Effector memory CD8-positive, alpha-beta T cell (primary cell): ENCODE measurements at regions not wholly inside any gene's neighbourhood (a gene's known extent, or its start where the extent isn't known, plus 50 kb on each side); places are given as distances from the start of the nearest gene placed in this dataset.

Source experiments
- ATAC-seq: fragments of 150-1000 bp; cut with Tn5 transposase; replicated peaks from 2 replicates; pipeline ENCODE4 v1.10.0; 2021; ENCODE audit warnings: mild to moderate bottlenecking, moderate library complexity
- DNase-seq, 3 experiments: peaks; one replicate each; pipeline ENCODE4 v3.0.0; 2021
- H3K27ac Mint-ChIP-seq, 2 donors: one replicate each; pipeline ENCODE4 v1.8.0; 2022; ENCODE audit warnings: mild to moderate bottlenecking in 2 of 2, mixed read lengths in 2 of 2, moderate library complexity in 2 of 2
- H3K27me3 Mint-ChIP-seq, 2 donors: one replicate each; pipeline ENCODE4 v1.8.0; 2022; ENCODE audit warnings: mixed read lengths in 2 of 2
- H3K36me3 Mint-ChIP-seq: one replicate; pipeline ENCODE4 v1.8.0; 2022; ENCODE audit warnings: mild to moderate bottlenecking, moderate library complexity, mixed read lengths; ENCODE audit not compliant: insufficient read depth
- H3K4me1 Mint-ChIP-seq, 2 donors: one replicate each; pipeline ENCODE4 v1.8.0; 2022; ENCODE audit warnings: low read depth in 2 of 2, mixed read lengths in 2 of 2
- H3K4me3 Mint-ChIP-seq, 2 donors: one replicate each; pipeline ENCODE4 v1.8.0; 2022; ENCODE audit warnings: mild to moderate bottlenecking in 2 of 2, mixed read lengths in 2 of 2, moderate library complexity in 2 of 2
- H3K9me3 Mint-ChIP-seq, 2 donors: one replicate each; pipeline ENCODE4 v1.8.0; 2022; ENCODE audit warnings: mixed read lengths in 2 of 2

DNA sequence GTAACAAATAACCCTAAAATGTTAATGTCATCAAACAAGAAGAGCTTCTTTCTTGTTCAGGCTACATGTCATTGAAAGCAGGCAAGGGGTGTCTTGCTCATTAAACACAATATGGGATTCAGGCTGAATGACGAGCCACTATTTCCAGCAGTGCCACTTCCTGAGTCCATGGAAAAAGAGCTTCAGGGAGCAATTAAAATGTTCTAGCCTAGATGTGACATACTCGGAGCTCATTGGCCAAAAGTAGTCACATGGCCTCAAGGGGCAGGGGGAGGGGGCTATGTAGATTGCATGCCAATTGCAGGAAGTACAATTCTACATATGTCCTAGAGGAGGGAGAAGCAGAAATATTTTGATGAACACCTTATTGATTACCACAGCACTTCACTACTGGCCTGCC, 685.3 kb upstream of the ADGRL2 start:
- H3K27me3 Mint-ChIP-seq: no peaks in the 10 kb centered on the region
- no peaks in the 10 kb centered on the region for H3K4me1 Mint-ChIP-seq
- no peak overlapping the region for H3K4me3 Mint-ChIP-seq
- no peak overlapping the region for H3K27ac Mint-ChIP-seq
- DNase-seq: no peak
- no peak for ATAC-seq
- H3K36me3 Mint-ChIP-seq: no peaks in the 10 kb centered on the region
- peaks cover 7 to 8% of the 10 kb centered on the region in 2 donors for H3K9me3 Mint-ChIP-seq

- Mint-ChIP-seq H3K27me3 (no peaks in the 10 kb centered on the region), H3K27ac (no peak overlapping the region), H3K4me3 (no peak overlapping the region), H3K36me3 (no peaks in the 10 kb centered on the region), H3K9me3 (peaks cover 7 to 14% of the 10 kb centered on the region in 2 donors), H3K4me1 (no peaks in the 10 kb centered on the region)
- ATAC-seq (no peak), DNase-seq (no peak)
These were observed 686.5 kb upstream of the ADGRL2 start for GRCh38 chr1:81114191-81114590.

DNA sequence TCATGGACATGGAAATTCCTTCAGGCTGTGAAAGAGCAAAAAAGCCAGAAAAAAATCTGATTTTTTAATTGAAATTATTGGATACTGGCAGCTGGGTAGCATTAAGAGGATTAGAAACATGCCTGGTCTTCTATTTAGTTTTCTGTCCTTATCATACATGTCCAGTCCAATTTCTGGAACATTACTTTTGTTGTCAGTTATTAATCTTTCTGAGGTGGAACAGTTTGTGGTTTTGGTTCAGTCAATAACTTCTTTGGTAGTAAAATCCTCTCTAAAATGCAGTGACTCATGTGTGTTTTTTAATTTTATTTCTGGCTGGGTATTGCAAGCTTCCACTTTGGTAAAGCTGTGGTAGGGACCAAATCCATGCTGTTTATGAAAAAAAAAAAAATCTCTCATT, 687.0 kb upstream of the ADGRL2 start:
- DNase-seq: no peak
- ATAC-seq: no peak
- Mint-ChIP-seq H3K4me3 (no peak overlapping the region), H3K36me3 (no peaks in the 10 kb centered on the region), H3K27me3 (no peaks in the 10 kb centered on the region), H3K27ac (no peak overlapping the region), H3K9me3 (peaks cover 7 to 14% of the 10 kb centered on the region in 2 donors), H3K4me1 (no peaks in the 10 kb centered on the region)

DNA sequence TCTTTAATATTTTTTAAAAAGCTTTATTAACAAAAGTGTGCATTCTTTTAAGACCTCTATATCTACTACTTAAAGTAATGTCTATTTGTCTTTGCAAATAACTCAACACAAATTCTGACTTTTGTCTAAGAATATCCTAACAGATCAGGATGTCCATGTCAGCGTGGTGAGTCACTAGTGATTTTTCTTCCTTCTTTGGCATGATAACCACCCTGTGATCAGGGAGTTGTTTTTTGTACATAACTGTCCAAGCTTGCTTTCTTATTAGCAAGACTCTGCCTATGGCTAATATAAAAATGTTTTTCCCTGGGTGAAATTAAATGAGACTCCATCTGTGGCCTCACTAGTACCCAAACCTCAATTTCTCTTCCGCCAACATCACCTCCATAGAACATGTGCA, 688.9 kb upstream of the ADGRL2 start:
- Mint-ChIP-seq H3K27ac (no peak overlapping the region), H3K27me3 (no peaks in the 10 kb centered on the region), H3K36me3 (no peaks in the 10 kb centered on the region), H3K4me3 (no peak overlapping the region), H3K4me1 (no peaks in the 10 kb centered on the region), H3K9me3 (peaks cover 7 to 14% of the 10 kb centered on the region in 2 donors)
- DNase-seq (no peak), ATAC-seq (no peak)

DNA sequence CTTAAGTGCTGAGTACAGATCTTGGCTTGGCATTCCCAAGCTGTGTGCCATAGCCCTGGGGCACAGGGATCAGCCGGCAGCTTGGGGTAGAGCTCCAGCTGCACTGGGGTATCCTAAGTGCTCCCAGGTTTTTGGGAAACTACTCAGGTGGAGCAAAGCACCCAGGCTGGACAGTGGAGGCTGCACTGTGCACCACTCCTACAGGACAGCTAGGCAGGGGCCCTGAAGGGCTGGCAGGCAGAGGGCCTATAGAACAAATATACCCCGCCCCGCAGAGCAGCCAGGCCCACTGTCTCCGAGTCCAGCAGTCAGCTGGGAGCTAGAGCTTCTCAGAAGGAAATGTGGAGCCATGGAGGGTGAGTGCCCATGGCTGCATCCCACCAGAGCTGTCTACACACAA, 691.7 kb upstream of the ADGRL2 start:
- ATAC-seq: no peak
- H3K27ac Mint-ChIP-seq: no peak overlapping the region
- H3K27me3 Mint-ChIP-seq: no peaks in the 10 kb centered on the region
- H3K36me3 Mint-ChIP-seq: no peaks in the 10 kb centered on the region
- peaks cover 4 to 20% of the 10 kb centered on the region in 2 donors for H3K9me3 Mint-ChIP-seq
- H3K4me3 Mint-ChIP-seq: no peak overlapping the region
- no peak for DNase-seq
- H3K4me1 Mint-ChIP-seq: no peaks in the 10 kb centered on the region

- H3K4me3 Mint-ChIP-seq: no peak overlapping the region
- ATAC-seq (no peak), DNase-seq (no peak)
- H3K9me3 Mint-ChIP-seq: peaks cover 5 to 12% of the 10 kb centered on the region in 2 donors
- no peaks in the 10 kb centered on the region for H3K27me3 Mint-ChIP-seq
- no peaks in the 10 kb centered on the region for H3K36me3 Mint-ChIP-seq
- no peaks in the 10 kb centered on the region for H3K4me1 Mint-ChIP-seq
- no peak overlapping the region for H3K27ac Mint-ChIP-seq
These were observed 702.9 kb upstream of the ADGRL2 start for GRCh38 chr1:81097860-81098259.

DNA sequence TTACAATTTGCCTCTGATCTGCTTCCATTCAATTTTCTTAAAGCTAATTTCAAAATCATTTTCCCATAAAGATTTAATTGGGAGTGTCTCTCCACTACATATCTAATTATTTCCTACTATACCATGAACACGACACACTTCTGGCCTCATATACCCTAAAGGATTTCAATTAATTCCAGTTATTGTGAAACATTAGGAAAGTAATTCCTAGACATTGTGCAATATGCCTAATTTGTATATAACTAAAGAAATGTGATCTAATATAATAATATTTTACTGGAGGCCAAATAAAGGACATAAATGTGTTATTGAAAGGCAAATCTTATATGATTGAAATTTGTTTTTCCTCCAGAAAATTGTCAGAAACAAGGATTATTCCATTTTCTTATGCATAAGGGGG, 727.2 kb upstream of the ADGRL2 start:
- Mint-ChIP-seq H3K4me1 (no peaks in the 10 kb centered on the region), H3K4me3 (no peak overlapping the region), H3K9me3 (peaks cover 7 to 22% of the 10 kb centered on the region in 2 donors), H3K27me3 (no peaks in the 10 kb centered on the region), H3K36me3 (no peaks in the 10 kb centered on the region), H3K27ac (no peak overlapping the region)
- DNase-seq: no peak
- ATAC-seq: no peak

- ATAC-seq: no peak
- Mint-ChIP-seq H3K9me3 (peaks cover 9 to 27% of the 10 kb centered on the region in 2 donors), H3K27me3 (no peaks in the 10 kb centered on the region), H3K4me1 (no peaks in the 10 kb centered on the region), H3K27ac (no peak overlapping the region), H3K36me3 (no peaks in the 10 kb centered on the region), H3K4me3 (no peak overlapping the region)
- no peak for DNase-seq
These were observed 728.6 kb upstream of the ADGRL2 start for GRCh38 chr1:81071969-81072753.

DNA sequence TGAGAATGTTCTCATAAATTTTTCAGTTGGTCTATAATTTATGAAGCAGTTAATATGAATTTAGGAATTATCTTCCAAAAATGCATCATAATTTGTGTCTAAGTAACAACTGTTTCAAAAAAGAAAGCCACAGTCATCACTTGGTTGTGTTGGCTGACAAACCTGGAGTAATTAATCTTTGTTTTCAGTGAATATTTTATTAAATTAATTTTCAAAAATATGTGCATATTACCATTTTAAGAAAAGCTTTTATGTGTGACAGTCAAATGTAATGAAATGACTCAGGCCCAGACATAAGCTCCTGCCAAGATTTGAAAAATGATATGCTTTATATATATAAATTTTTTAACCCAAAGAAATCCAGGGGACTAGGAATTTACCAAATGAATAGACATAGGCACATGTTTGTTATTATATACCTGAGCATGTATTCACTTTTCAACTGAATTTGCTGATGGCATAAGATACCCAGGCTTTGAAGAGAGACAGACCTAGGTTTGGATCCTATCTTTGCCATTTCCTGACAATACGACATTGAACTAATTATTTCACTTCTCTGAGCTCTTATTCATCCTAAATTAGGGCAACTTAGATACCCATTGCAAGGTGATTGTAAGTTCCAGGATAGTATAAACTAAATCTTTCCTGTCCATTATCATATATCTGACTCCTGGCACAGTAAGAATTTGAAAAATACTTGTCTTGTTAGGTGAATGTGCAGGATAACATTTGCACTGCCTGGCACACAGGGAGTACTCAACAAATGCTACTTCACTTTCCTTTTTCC, 729.5 kb upstream of the ADGRL2 start:
- ATAC-seq (no peak), DNase-seq (no peak)
- peaks cover 9 to 28% of the 10 kb centered on the region in 2 donors for H3K9me3 Mint-ChIP-seq
- H3K27ac Mint-ChIP-seq: no peak overlapping the region
- H3K36me3 Mint-ChIP-seq: no peaks in the 10 kb centered on the region
- no peak overlapping the region for H3K4me3 Mint-ChIP-seq
- H3K27me3 Mint-ChIP-seq: no peaks in the 10 kb centered on the region
- no peaks in the 10 kb centered on the region for H3K4me1 Mint-ChIP-seq

- Mint-ChIP-seq H3K4me3 (no peak overlapping the region), H3K36me3 (no peaks in the 10 kb centered on the region), H3K27me3 (no peaks in the 10 kb centered on the region), H3K27ac (no peak overlapping the region), H3K9me3 (peaks cover 12 to 19% of the 10 kb centered on the region in 2 donors), H3K4me1 (no peaks in the 10 kb centered on the region)
- ATAC-seq (no peak), DNase-seq (no peak)
These were observed 730.9 kb upstream of the ADGRL2 start for GRCh38 chr1:81069856-81070255.

- Mint-ChIP-seq H3K9me3 (peaks cover 12 to 14% of the 10 kb centered on the region in 2 donors), H3K27ac (no peak overlapping the region), H3K4me1 (no peaks in the 10 kb centered on the region), H3K4me3 (no peak overlapping the region), H3K27me3 (no peaks in the 10 kb centered on the region), H3K36me3 (no peaks in the 10 kb centered on the region)
- no peak for ATAC-seq
- no peak for DNase-seq
These were observed 732.0 kb upstream of the ADGRL2 start for GRCh38 chr1:81068726-81069125.

- Mint-ChIP-seq H3K4me1 (no peaks in the 10 kb centered on the region), H3K9me3 (peaks cover 0 to 6% of the 10 kb centered on the region in 2 donors)
These were observed 746.9 kb upstream of the ADGRL2 start for GRCh38 chr1:81053826-81054225.

GRCh38 chr1:81052162-81052561, 748.6 kb upstream of the ADGRL2 start:
- no peak overlapping the region for H3K27ac Mint-ChIP-seq
- no peak for ATAC-seq

More at GRCh38 chr1:81053826-81054225, 746.9 kb upstream of the ADGRL2 start:
- Mint-ChIP-seq H3K27me3 (no peaks in the 10 kb centered on the region), H3K4me3 (no peak overlapping the region), H3K36me3 (no peaks in the 10 kb centered on the region), H3K27ac (no peak overlapping the region)
- ATAC-seq (no peak), DNase-seq (no peak)

GRCh38 chr1:81050390-81050789, 750.3 kb upstream of the ADGRL2 start:
- no peaks in the 10 kb centered on the region for H3K36me3 Mint-ChIP-seq
- no peaks in the 10 kb centered on the region for H3K4me1 Mint-ChIP-seq
- H3K9me3 Mint-ChIP-seq: peaks cover 4 to 8% of the 10 kb centered on the region in 2 donors
- ATAC-seq: no peak
- no peaks in the 10 kb centered on the region for H3K27me3 Mint-ChIP-seq
- H3K27ac Mint-ChIP-seq: no peak overlapping the region
- no peak overlapping the region for H3K4me3 Mint-ChIP-seq
- no peak for DNase-seq

More at GRCh38 chr1:81052162-81052561, 748.6 kb upstream of the ADGRL2 start:
- H3K4me1 Mint-ChIP-seq: no peaks in the 10 kb centered on the region
- no peaks in the 10 kb centered on the region for H3K27me3 Mint-ChIP-seq
- no peaks in the 10 kb centered on the region for H3K36me3 Mint-ChIP-seq
- no peak for DNase-seq
- H3K4me3 Mint-ChIP-seq: no peak overlapping the region
- H3K9me3 Mint-ChIP-seq: peaks cover 0 to 6% of the 10 kb centered on the region in 2 donors
